ENCODE measurements at regions not wholly inside any gene's neighbourhood (a gene's known extent, or its start where the extent isn't known, plus 50 kb on each side); places are given as distances from the start of the nearest gene placed in this dataset.

DNA sequence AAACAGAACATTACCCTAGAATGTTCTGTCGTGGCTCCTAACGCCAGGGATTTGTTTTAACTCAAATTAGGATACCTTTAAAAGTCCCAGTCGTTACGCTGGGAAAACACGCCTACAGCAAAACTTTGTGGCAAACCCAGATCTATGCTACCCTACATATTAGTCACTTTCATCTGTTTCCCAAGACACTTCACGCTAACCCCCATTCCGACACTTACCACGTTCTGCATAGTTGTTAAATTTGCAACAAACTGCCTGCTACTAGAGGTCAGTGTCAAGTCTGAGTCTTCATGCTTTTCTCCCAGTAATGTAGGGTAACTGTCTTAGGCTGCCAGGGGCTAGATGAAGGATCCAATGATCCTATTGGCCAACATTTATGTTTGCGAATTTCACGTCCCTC is 140.3 kb downstream of the RASEF start:
- TF ChIP-seq, protein P1, sequence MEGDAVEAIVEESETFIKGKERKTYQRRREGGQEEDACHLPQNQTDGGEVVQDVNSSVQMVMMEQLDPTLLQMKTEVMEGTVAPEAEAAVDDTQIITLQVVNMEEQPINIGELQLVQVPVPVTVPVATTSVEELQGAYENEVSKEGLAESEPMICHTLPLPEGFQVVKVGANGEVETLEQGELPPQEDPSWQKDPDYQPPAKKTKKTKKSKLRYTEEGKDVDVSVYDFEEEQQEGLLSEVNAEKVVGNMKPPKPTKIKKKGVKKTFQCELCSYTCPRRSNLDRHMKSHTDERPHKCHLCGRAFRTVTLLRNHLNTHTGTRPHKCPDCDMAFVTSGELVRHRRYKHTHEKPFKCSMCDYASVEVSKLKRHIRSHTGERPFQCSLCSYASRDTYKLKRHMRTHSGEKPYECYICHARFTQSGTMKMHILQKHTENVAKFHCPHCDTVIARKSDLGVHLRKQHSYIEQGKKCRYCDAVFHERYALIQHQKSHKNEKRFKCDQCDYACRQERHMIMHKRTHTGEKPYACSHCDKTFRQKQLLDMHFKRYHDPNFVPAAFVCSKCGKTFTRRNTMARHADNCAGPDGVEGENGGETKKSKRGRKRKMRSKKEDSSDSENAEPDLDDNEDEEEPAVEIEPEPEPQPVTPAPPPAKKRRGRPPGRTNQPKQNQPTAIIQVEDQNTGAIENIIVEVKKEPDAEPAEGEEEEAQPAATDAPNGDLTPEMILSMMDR (IDR thresholded peaks at IDR 0.05; ENCODE audit: insufficient read depth, low read length, poor library complexity, severe bottlenecking): no peak
- no peak for TF ChIP-seq EZH2phosphoT487 (conservative IDR thresholded peaks at IDR 0.05; ENCODE audit: low read length)
